HG02798 (cell line): ENCODE measurements at regions not wholly inside any gene's neighbourhood (a gene's known extent, or its start where the extent isn't known, plus 50 kb on each side); places are given as distances from the start of the nearest gene placed in this dataset.
"Not testable (repeated sequence)": the region's sequence is repeated elsewhere in the genome, so short reads cannot be mapped to it uniquely, and the experiment has no call there.

Experiments used
- ATAC-seq: cut with Tn5 transposase; IDR thresholded peaks from one replicate; pipeline ENCODE4 v1.9.1; 2021; ENCODE audit warnings: mild to moderate bottlenecking; ENCODE audit not compliant: unreplicated experiment, poor library complexity

- not testable (repeated sequence) for ATAC-seq
Observed at GRCh38 chr4:22627851-22628250, 64.9 kb upstream of the GBA3 start.

GRCh38 chr4:22630161-22630975, 62.4 kb upstream of the GBA3 start:
- ATAC-seq: not testable (repeated sequence)

GRCh38 chr4:22631167-22631566, 61.6 kb upstream of the GBA3 start:
- ATAC-seq: peak; percentile 62

GRCh38 chr4:22634541-22635181, 58.1 kb upstream of the GBA3 start:
- no peak for ATAC-seq

GRCh38 chr4:22635182-22635549, 57.6 kb upstream of the GBA3 start:
- not testable (repeated sequence) for ATAC-seq

- no peak for ATAC-seq
Observed at GRCh38 chr4:22635692-22636091, 57.0 kb upstream of the GBA3 start.

- no peak for ATAC-seq
Observed at GRCh38 chr4:22637306-22637705, 55.4 kb upstream of the GBA3 start.
